ENCODE measurements at regions not wholly inside any gene's neighbourhood (a gene's known extent, or its start where the extent isn't known, plus 50 kb on each side); places are given as distances from the start of the nearest gene placed in this dataset.

DNA sequence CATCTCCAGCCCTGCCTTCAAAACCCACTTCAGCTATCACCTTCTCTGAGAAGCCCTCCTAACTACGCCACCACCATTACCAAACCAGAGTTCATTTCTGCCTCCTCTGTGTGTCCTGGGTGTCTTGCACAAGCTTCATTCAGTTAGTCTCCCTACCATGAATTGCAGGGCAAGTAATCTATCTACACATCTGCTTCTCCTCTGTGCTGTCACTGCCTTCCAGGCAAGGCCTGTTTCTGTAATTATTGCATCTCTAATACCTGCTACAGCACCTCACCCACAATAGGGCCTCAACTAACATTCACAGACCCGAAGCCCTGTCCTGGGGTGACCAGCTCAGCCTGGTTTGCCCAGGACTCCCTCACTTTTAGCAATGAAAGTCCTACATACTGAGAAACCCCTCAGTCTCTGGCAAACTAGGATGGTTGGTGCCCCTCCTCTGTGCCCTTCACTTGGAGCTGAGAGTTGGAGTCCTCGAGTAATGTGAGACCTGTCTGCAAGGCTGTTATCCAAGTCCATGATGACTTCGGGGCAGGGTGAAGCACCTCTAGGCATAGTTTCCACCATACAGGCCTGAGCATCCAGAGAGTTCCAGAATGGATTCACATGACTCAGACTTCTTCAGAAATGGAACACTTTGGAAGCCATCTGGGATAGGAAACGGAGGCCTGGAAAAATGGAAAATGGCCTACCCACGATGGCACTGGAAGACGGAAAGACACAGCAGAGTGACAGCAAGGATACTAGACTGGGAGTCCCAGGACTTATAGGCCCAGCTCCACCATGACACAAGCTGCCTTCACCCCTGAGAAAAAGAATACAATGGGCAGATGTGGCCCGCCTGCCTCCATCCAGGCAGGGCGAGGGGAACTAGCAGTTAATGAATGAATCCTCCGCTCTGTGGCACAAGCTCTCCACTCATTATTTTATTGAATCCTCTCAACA lies 269.3 kb downstream of the BUD13 start:
- DNase-seq (ENCODE audit: extremely low read depth in 1 of 11, low read depth in 9 of 11, low spot score in 4 of 11) = no peak

DNA sequence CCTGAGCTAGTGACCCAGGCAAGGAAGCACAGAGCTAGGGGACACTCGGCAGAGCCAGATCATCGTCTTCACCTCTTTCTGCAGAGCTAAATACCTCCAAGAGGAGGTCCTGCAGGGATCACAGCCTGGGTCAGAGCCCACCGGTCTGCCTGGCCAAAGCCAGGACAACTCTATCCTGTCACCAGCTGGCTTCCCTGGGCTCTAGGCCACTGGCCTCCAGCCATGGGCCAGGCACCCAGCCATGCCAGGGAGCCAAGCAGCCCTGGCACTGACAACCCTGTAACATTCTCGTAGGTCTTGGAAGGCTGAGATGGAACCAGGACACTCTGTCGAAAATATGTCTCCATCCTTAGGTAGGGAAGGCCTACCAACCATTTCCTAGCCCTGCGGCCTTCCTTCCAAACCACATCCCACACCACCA lies 270.1 kb downstream of the BUD13 start:
- no peak for DNase-seq (ENCODE audit: extremely low read depth in 1 of 11, low read depth in 9 of 11, low spot score in 4 of 11)

DNA sequence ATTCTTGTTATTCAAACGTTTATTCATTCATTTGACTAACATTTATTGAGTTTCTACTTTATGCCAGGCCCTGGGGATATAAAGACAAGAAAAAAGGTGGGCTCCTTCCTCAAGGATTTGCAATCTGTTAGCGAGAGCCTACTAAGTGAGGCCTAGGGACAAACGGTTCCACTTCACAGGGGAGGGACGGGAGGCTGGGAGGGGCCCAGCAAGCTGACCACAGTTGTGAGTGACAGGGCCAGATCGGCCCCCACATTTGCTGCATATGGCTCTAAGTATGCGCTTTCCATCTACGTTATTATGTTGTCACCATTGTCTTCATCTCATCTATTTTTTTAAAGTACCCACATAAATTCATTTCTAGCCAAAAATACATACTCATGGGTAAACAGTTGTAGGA lies 271.1 kb downstream of the BUD13 start:
- no peak for DNase-seq (ENCODE audit: extremely low read depth in 1 of 11, low read depth in 9 of 11, low spot score in 4 of 11)

DNA sequence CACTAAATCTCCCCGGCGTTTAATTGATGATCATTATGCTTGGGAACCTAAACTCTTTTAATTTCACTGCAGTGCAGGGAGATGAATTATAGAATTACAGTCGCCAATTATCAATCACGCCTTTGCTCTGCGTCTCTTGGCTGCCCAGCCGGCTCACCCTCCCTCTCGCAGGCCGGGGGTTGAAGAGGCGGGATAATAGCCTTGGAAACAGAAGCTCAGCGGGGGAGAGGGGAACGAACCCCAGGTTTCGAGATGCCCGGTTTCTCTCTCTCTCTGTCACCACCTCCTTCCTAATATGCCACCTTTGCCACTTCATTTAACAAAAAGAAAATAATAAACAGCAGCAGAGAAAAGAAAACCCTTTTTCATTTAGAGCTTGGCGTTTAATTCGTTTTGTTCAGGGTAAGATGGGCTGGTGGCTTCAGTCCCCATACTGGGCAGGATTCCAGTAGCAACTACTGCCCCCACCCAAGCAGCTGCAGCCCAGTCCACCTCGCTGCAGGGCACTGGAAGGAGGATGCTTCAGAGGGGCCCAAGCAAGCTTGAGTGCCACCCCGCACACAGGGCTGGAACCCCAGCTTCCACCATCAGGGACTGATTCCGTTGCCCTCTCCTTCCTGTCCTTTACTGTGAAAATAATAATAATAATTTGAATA lies 271.7 kb downstream of the BUD13 start:
- DNase-seq (ENCODE audit: extremely low read depth in 1 of 11, low read depth in 9 of 11, low spot score in 4 of 11) = no peak

DNA sequence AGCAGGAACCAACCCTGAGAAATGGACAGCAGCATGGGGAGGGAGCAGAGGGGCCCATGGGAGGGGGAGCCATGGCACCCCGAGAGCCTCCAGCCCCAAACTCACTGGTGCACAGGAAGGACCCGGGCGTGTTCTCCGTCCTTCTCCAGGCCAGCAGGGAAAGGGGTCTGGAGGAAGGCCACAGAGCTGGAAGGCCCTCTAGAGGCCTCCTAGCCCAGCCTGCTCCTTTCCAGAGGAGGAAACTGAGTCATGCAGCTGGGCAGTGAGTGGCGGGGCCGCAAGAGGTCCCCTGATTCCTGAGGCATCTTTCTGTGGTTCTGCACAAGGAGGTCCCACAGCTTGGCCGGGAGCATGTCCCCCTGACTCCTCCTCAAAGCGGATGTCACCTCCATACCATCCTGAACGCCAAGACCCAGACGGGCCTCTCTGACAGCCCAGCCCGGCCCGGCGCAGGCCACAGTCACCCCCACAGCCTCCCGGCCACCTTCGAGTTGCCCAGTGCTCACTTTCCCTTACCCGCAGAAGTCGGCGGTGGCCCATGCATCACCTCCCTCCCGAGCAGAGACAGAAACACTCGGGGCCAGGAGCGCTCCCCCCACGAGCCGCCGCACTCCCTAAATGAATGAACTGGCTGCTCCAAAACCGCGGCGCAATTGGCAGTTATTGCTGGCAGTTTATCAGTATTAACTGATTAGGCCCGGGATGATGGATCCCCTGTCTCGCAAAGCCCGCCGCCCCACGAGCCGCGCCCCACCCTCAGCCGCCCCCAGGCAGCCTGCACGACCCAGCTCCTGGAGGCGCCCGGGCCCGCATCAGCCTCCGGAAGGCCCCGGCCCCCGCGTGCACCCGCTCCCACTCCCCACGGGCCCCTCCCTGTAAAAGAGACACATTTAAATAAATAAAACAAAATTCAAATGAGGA lies 272.5 kb downstream of the BUD13 start:
- DNase-seq (ENCODE audit: extremely low read depth in 1 of 11, low read depth in 9 of 11, low spot score in 4 of 11) = no peak

DNA sequence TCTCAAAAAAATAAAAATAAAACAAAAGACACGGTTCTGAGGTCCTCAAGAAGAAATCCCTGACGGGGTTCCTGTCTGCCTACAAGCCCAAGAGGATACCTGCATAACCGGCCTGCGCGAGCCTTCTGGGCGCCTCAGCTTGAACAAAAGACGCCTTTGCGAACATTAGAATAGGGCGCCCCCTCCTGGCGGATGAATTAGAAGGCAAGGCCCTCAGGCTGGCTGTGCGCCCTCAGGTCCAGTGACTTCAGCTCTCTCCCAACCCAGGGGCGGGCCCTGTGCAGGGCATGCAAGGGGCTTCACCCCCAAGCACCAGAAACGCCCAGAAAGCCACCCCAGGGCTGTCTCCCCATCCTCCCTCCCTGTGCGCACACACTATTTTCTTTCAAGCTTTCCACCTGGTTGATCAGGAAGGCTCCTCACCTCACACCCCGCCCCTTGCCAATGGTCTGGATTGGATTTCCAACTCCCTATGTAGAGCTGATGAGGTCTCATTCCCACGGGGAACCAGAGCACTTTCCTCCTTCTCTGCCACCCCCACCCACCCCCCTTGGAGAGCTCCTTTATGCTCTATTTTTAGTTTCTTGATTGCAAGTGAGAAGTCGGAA lies 273.3 kb downstream of the BUD13 start:
- peak; percentile 56 to 89 (median 75) for DNase-seq (ENCODE audit: extremely low read depth in 1 of 11, low read depth in 9 of 11, low spot score in 4 of 11)

DNA sequence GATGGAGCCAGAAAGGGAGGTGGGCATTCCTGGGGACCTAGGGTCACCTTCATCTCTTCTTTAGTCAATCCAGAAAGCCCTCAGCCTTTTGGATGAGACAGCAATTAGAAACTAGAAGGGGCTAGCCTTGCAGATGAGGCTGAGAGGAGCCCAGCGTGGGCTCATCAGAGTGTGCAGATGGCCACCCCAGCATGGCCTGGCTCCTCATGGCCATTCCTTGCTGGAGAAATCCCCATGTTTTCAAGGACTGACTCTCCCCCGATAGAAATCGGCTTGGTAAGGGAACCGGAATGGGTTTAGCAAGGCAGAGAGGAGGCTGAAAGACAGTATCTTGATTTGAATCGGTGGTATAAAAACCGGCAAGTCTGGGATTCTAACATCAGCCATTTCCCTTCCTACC lies 274.6 kb downstream of the BUD13 start:
- no peak for DNase-seq (ENCODE audit: extremely low read depth in 1 of 11, low read depth in 9 of 11, low spot score in 4 of 11)

DNA sequence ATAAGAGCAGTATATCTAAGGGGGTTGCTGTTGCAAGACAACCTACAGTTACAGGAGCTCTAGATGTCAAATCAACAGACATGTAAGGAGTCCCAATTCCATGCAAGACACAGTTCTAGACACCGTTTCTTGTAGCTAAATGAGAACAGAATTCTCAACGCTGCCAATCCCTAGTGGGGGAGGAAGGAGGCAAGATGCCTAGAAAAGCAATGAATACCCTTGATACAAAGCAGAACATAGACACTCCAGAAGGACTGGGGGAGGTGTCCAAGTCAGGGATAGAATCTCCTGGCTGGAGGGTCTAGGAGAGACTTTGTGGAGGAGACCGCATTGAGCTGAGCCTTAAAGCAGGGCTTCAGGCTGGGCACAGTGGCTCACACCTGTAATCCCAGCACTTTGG lies 280.2 kb downstream of the BUD13 start:
- no peak for DNase-seq (ENCODE audit: extremely low read depth in 1 of 11, low read depth in 9 of 11, low spot score in 4 of 11)

DNA sequence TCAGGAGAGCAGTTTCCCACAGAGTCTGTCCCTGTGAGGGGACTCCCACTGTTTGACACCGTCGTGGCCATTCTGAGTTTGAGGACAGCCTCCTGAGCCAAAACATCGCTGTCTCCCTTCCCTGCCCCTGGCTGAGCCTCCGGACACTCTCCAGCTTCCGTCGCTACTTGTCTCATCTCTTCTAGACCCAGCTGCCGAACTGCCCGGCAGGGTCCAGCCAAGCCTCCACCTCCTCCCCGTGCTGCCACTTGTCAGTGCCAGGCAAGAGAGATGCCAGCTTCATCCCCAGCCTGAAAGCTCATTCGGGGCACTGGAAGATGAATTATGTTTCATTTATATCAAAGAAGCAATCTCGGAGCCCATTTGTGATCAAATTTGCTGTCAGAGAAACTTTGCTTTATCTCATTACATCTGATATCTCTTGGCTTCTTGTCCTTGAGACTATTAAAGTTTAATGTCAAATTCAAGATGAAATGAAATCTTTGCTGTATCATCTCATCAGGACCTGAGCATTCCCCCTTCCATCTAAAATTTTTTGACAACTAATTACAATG lies 283.9 kb downstream of the BUD13 start:
- DNase-seq (ENCODE audit: extremely low read depth in 1 of 11, low read depth in 9 of 11, low spot score in 4 of 11) = no peak

DNA sequence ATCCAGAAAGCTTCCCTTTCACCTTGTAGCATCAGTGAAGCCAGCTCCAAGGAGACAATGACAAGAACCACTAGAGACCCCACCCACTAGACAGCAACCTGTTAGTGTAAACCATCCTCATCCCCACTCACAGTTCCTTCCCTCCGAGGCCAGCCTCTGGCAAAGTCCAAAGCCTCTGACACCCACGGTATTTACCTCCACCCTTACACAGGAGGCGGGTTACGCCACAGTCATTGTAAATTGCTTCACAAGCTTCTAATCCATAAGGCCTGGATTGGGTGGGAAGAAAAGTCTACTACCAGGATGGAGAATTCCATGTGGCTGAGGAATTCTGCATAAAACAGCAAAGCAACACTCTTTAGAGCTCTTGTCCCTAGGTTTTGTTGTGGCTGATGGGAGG lies 287.4 kb downstream of the BUD13 start:
- DNase-seq (ENCODE audit: extremely low read depth in 1 of 11, low read depth in 9 of 11, low spot score in 4 of 11) = no peak

DNA sequence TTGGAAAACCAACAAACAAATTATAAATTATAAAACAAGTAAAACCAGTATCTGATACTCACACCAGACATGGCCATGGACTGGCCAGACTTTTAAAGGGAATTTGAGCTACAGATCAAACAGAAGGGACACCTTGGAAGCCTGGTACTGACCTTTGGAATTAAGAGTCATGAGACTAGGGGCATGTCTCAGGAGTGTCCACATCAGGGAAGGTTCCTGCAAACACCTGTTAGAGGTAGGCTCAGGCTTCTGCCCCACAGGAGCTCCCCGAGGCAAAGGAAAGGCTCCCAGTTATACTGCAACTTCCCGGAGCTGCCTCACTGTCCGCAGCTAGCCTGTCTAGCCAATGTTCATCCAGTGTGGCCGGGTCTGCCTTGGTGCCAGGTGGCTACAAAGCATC lies 290.1 kb downstream of the BUD13 start:
- no peak for DNase-seq (ENCODE audit: extremely low read depth in 1 of 11, low read depth in 9 of 11, low spot score in 4 of 11)

DNA sequence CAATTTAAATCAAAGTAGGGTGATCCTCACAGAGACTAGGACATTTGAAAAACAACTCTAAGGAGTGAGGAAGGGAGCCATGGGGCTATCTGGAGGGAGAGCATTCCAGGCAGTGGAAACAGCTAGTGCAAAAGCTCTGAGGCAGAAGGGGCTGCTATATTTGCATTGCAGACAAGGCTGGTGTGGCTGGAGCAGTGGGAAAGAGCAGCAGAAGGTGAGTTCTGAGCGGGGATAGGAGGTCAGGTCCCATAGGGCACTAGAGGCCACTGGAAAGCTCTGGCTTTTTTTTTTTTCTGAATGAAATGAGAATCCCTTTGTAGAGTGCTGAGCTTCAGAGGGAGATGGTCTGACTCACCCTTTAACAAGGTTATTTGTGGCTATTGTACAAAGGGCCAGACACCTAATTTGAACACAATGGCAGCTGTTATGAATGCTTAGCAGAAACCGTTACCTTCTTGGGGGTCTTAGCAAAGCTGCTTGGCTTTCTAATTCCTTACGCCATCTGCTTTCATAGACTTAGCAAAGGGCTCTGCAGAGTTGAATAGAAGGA lies 291.6 kb downstream of the BUD13 start:
- no peak for DNase-seq (ENCODE audit: extremely low read depth in 1 of 11, low read depth in 9 of 11, low spot score in 4 of 11)

DNA sequence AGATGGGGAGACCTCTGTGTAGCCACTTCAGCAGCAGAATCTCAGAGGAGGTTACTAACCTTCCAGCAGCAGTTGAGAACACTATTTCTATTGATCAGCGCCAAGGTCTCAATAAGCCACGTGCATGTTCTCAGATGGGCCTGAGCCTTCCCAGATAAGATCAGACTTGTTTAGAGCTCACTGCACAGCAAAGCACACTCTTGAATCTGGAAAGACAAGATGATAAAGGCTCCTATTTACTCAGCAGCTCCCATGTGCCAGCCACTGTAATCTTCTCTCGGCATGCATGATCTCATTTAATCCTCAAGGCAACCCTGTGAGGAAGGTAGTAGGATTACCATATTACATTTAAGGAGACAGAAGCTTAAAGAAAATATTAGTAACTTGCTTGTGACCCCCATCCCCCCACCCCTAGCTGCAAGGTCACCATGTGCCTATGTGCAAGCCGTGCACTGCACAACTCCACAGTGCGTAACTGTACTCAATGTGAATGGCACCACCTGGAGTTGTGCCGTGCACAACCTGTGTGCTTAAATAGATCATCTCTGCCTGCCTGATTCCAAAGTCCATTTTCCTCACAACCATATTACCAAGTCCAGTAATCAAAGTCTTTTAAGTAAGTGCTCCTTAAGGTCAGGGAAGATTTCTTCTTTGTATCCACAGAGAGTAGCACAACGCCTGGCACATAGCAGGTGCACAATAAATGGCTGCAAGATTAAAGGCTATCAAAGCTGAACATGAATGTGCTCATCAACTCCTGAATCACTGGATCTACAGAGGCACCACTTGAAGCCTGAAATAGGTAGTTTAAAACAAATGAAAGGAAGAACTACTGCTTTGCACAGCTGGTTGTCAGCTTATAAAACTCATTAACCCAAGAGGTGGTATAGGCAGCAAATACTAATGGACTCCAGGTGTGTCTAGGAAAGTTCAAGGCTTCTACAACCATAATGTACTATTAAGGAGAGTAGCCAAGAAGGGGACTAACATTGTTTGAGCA lies 293.8 kb downstream of the BUD13 start:
- no peak for DNase-seq (ENCODE audit: extremely low read depth in 1 of 11, low read depth in 9 of 11, low spot score in 4 of 11)

DNA sequence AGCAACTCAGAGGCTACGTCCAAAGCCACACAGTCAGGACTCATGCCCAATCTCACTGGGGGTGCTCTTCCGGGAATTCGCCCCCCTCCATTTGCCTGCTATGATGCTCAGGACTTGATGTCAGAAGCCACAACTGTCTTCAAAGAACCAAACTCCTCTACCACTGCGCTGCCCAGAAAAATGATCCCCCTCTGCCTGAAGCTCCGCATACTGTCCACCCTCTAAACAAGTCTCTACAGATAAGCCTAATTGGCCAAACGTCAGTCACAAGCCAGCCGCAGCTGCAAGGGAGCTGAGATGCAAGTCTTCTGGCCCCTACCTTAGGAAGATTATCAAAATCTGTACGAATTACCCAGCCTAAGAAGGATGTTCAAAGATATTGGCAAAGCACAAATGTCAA lies 294.6 kb downstream of the BUD13 start:
- DNase-seq (ENCODE audit: extremely low read depth in 1 of 11, low read depth in 9 of 11, low spot score in 4 of 11) = no peak

DNA sequence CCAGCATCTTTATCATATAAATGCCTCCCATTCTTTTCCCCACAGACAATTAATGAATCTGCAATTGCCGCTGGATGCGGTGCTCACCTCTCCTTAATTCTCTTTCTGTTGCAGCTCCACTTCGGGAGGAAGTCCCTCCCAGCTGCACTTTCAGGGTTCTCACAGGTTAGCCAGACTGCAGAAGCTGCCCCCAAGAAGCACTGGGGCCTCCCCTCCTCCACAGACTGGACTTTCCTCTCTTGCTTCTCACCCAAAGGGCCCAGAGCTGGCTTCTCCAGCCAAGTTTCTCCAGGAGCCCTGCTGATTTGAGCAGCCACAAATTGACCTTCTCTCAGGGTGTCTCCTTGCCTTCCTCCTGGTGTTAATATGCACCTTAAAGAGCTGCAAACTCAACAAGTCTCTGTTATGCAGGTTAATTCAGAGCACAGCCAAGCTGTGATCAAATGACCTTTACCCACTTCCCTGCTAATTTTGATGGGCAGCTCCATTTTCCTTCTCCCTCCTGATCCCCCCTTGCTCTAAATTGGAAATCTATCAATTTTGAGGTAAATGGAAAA lies 298.9 kb downstream of the BUD13 start:
- DNase-seq (ENCODE audit: extremely low read depth in 1 of 11, low read depth in 9 of 11, low spot score in 4 of 11) = no peak

DNA sequence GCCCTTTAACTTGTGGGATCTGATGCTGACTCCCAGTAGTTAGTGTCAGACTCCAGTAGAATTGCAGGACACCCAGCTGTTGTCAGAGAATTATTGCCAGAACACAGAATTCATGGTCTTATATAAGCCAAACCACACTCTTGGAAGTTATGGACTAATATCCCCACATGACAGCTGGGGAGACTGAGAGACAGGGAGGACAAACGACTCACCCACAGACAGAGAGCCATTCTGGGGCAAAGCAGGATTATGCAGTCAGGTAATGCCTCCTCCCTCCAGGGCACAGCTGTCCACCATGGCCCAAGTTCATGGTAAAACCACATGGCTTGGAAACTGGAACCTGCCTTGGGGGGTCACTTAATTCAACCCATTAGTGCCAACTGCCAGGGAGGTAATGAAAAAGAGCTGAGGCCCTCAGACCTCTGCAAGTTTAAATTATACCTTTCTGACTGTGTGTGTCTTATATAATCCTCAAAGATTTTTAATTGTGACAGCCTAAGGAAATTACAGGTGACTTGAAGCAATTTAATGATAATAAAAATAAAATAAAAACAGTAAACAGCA lies 299.5 kb downstream of the BUD13 start:
- DNase-seq (ENCODE audit: extremely low read depth in 1 of 11, low read depth in 9 of 11, low spot score in 4 of 11) = no peak

DNA sequence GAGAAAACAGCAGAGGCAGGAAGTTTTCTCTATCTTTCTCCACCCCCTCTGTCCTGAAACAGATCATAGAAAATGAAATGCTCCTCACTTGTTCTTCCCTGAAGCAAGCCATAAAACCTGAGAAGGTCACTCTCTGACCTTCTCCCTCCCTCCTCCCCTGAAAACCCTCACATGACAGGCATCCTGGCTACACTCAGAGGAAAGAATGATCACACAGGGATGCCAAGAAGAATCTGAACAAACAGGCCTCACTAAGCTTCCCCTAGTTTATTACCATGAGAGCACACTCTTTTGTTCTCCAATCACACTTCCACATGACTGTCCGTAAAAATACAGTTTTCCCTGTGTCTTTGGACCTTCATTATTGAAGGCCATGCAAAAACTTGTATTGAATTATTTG lies 300.1 kb downstream of the BUD13 start:
- peak in 2 of 11 donors; percentile 63 to 64 for DNase-seq (ENCODE audit: extremely low read depth in 1 of 11, low read depth in 9 of 11, low spot score in 4 of 11)

All from renal cortex interstitium (tissue), 11 donors.